HepG2 (cell line): ENCODE measurements at regions not wholly inside any gene's neighbourhood (a gene's known extent, or its start where the extent isn't known, plus 50 kb on each side); places are given as distances from the start of the nearest gene placed in this dataset.

ENCODE experiments used
- ATAC-seq: fragments of 200-7000 bp; cut with Tn5 transposase; 3 replicates; pipeline ENCODE4 v1.9.1; 2020; ENCODE audit warnings: mild to moderate bottlenecking, moderate library complexity
- BruUV-seq: library from RNA; stranded (reverse); fragments of 400-500 nt; replicated peaks from 2 replicates; lab custom pipeline; 2021; lab: Mats Ljungman, UMichigan
- CTCF ChIA-PET: fragments of 300-600 bp; formaldehyde crosslinking; extraction: SDS; loops from one replicate; lab custom pipeline; 2021; ENCODE audit warnings: low total read pairs, inconsistent platforms, low intra/inter-chr PET ratio; lab: Yijun Ruan, JAX
- POLR2A ChIA-PET: fragments of 350-600 bp; sonication (Branson Sonifier 250); formaldehyde crosslinking; loops from one replicate; lab custom pipeline; 2020; ENCODE audit warnings: antibody characterized with exemption, inconsistent platforms; lab: Yijun Ruan, JAX
- DNase-seq: peaks from one replicate; pipeline ENCODE4 v3.0.0-alpha.2; 2015; ENCODE audit warnings: low spot score
- FAIRE-seq: peaks from 3 replicates; lab custom pipeline; 2011; peaks lifted over from hg19 to GRCh38; lab: Jason Lieb, UNC
- H2AFZ ChIP-seq: one replicate; pipeline ENCODE4 v1.6.1; 2011; ENCODE audit warnings: low read length, inconsistent platforms
- H3K27ac ChIP-seq: fragments of 300-600 bp; 3 replicates; pipeline ENCODE4 v1.8.0; 2011; ENCODE audit warnings: mixed run types, mild to moderate bottlenecking, mixed read lengths, low read length, inconsistent platforms; ENCODE audit not compliant: insufficient read depth; ENCODE audit errors: extremely low read length
- H3K27me3 ChIP-seq, 2 experiments: fragments of 200-600 bp in 1 of 2; 2 replicates in 1 of 2; 3 replicates in 1 of 2; pipeline versions ENCODE4 v1.6.0 to v1.8.0; 2011; ENCODE audit warnings: low read length in 2 of 2, mild to moderate bottlenecking in 2 of 2, moderate library complexity in 2 of 2, inconsistent platforms in 1 of 2; ENCODE audit not compliant: insufficient read depth in 2 of 2, control insufficient read depth in 1 of 2
- H3K36me3 ChIP-seq, 2 experiments: fragments of 200-600 bp in 1 of 2; replicated peaks in 1 of 2; 2 replicates in 1 of 2; 3 replicates in 1 of 2; pipeline versions ENCODE4 v1.5.1 to v1.8.0; 2011; ENCODE audit warnings: low read length in 2 of 2, inconsistent platforms in 1 of 2; ENCODE audit not compliant: insufficient read depth in 2 of 2, control insufficient read depth in 1 of 2
- H3K4me1 ChIP-seq: 2 replicates; pipeline ENCODE4 v1.5.1; 2012; ENCODE audit warnings: low read length, inconsistent platforms; ENCODE audit not compliant: insufficient read depth
- H3K4me2 ChIP-seq: 2 replicates; pipeline ENCODE4 v1.6.0; 2011; ENCODE audit warnings: low read depth, low read length, inconsistent platforms
- H3K4me3 ChIP-seq, 3 experiments: fragments of 200-600 bp in 1 of 3; sonication (generic), shearing (Covaris generic) in 1 of 3; replicated peaks in 1 of 3; 2 replicates each; pipeline ENCODE4 v1.5.1; 2011 to 2016; ENCODE audit warnings: low read length in 3 of 3, inconsistent platforms in 2 of 3, low read depth in 2 of 3, mild to moderate bottlenecking in 2 of 3, control low read depth in 1 of 3, mixed read lengths in 1 of 3; ENCODE audit not compliant: insufficient read depth in 1 of 3
- H3K79me2 ChIP-seq: one replicate; pipeline ENCODE4 v1.6.1; 2011; ENCODE audit warnings: low read length, inconsistent platforms; ENCODE audit not compliant: insufficient read depth
- H3K9ac ChIP-seq: 2 replicates; pipeline ENCODE4 v1.6.0; 2011; ENCODE audit warnings: mild to moderate bottlenecking, low read depth, low read length, inconsistent platforms; ENCODE audit not compliant: insufficient read depth
- H3K9me3 ChIP-seq: 2 replicates; pipeline ENCODE4 v1.5.1; 2012; ENCODE audit warnings: mild to moderate bottlenecking, low read length
- H4K20me1 ChIP-seq: 2 replicates; pipeline ENCODE4 v1.6.0; 2011; ENCODE audit warnings: inconsistent platforms, mild to moderate bottlenecking, low read length, moderate library complexity; ENCODE audit not compliant: insufficient read depth
- ATF1 ChIP-seq: IDR thresholded peaks from 2 replicates; pipeline ENCODE4 v1.6.1; 2016; ENCODE audit warnings: mild to moderate bottlenecking, control low read depth
- CBX2 ChIP-seq, 2 experiments: fragments of 200-600 bp in 1 of 2; sonication (generic); formaldehyde crosslinking in 1 of 2; IDR thresholded peaks; 2 replicates each; pipeline versions ENCODE4 v1.7.0 to v1.8.1; 2018 to 2022; ENCODE audit warnings: low read depth in 2 of 2, low read length in 1 of 2, mild to moderate bottlenecking in 1 of 2, missing genetic modification reagents in 1 of 2
- IRX3 ChIP-seq: sonication (generic); formaldehyde crosslinking; IDR thresholded peaks from 2 replicates; pipeline ENCODE4 v1.8.1; 2023; ENCODE audit warnings: mild to moderate bottlenecking, low read depth, missing genetic modification reagents, borderline replicate concordance
- MYC ChIP-seq: sonication (generic); formaldehyde crosslinking; IDR thresholded peaks from 2 replicates; pipeline ENCODE4 v1.9.0; 2021; ENCODE audit warnings: missing genetic modification reagents, borderline replicate concordance
- PHF8 ChIP-seq: sonication (generic); formaldehyde crosslinking; IDR thresholded peaks from 2 replicates; pipeline ENCODE4 v1.5.0; 2020; ENCODE audit warnings: missing genetic modification reagents
- REPIN1 ChIP-seq: sonication (generic); formaldehyde crosslinking; IDR thresholded peaks from 2 replicates; pipeline ENCODE4 v1.8.0; 2022; ENCODE audit warnings: missing genetic modification reagents, low read depth, mild to moderate bottlenecking, borderline replicate concordance
- SALL1 ChIP-seq: sonication (generic); formaldehyde crosslinking; IDR thresholded peaks from 2 replicates; pipeline ENCODE4 v1.8.0; 2022; ENCODE audit warnings: mild to moderate bottlenecking, missing genetic modification reagents
- ZC3H13 ChIP-seq: sonication (generic); formaldehyde crosslinking; IDR thresholded peaks from 2 replicates; pipeline ENCODE4 v1.8.1; 2023; ENCODE audit warnings: mild to moderate bottlenecking, missing genetic modification reagents, moderate library complexity
- ZNF20 ChIP-seq: sonication (generic); formaldehyde crosslinking; IDR thresholded peaks from 2 replicates; pipeline ENCODE4 v1.4.0; 2020; ENCODE audit warnings: mild to moderate bottlenecking, moderate library complexity, missing genetic modification reagents
- ZNF333 ChIP-seq: sonication (generic); formaldehyde crosslinking; IDR thresholded peaks from 2 replicates; pipeline ENCODE4 v1.4.0; 2020; ENCODE audit warnings: mild to moderate bottlenecking, missing genetic modification reagents, borderline replicate concordance
- ZNF383 ChIP-seq: sonication (generic); formaldehyde crosslinking; IDR thresholded peaks from 2 replicates; pipeline ENCODE4 v1.4.0; 2020; ENCODE audit warnings: missing genetic modification reagents, mild to moderate bottlenecking, borderline replicate concordance
- WGBS: methylation state at CpG from one replicate; pipeline ENCODE4 v1.1.6; 2017; ENCODE audit warnings: low lambda C conversion rate; 5-methylcytosine and 5-hydroxymethylcytosine counted together
- in situ Hi-C: cut with HindIII; loops from 2 replicates; pipeline ENCODE4 v1.10.0; 2017; ENCODE audit warnings: low pct_unique_long_range_greater_than_20kb; ENCODE audit not compliant: extremely low pct_ligation_motif_present
- intact Hi-C: fragments of 100-400 bp; cut with micrococcal nuclease; formaldehyde crosslinking; loops from one replicate; pipeline ENCODE4 v1.10.0; 2022; ENCODE audit not compliant: unreplicated experiment
- TF ChIP-seq, protein P1 (sequence below): sonication (generic); formaldehyde crosslinking; IDR thresholded peaks from 2 replicates; pipeline ENCODE4 v1.4.0; 2020; ENCODE audit warnings: missing genetic modification reagents
- TF ChIP-seq, protein P2 (sequence below): sonication (generic); formaldehyde crosslinking; IDR thresholded peaks from 2 replicates; pipeline ENCODE4 v1.9.0; 2021; ENCODE audit warnings: missing genetic modification reagents, borderline replicate concordance

DNA sequence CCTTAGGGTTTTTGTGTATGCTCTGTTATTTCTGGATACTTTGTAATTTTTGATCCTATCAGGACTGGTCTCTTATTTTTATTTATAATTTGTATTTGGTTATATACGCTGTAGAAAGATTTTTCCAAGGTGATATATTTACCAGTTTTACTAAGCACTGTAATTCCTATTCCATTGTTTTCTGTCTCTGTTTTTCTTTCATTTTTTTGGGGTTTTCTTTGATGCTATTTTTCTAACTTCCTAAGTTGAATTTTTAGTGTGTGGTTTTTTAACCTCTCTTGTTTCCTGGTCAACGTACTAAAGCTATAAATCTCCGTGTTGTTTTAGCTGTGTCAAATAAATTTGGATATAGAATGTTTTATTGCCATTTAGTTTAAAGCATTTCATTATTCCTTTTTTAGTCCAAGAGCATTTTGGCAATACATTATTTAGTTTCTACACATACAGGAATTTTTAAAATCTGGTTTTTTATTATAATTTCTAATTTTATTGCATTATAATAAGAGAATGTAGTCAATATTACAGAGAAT lies 128.1 kb upstream of the THRB start:
- no peak for FAIRE-seq

DNA sequence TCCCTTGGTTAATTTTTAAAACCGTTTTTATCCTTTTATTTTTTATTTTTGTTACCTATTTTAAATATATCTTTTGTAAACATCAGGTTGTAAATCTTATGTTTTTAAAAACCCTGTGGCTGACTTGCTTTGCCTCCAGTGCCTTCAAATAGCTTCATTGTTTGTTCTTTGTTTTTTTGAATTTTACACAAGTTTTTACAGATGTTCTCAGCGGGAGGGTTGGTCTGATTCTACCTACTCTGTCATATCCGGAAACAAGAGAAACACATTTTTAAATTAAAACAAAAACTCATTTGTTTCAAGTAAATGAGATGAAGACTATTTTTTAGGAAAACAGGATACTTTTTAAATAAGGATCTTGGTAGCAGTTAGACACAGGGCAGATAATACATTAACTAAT lies 129.0 kb upstream of the THRB start:
- intact Hi-C loops (no loop called here), in situ Hi-C loops (no loop called here)
- Histone ChIP-seq H2AFZ (no peak overlapping the region), H3K27me3 (no peaks in the 10 kb centered on the region), H3K4me2 (no peak overlapping the region), H3K36me3 (no peaks in the 10 kb centered on the region), H3K9ac (no peak overlapping the region), H3K4me1 (no peaks in the 10 kb centered on the region), H4K20me1 (no peaks in the 10 kb centered on the region), H3K9me3 (no peaks in the 10 kb centered on the region)
- ATAC-seq, result no peak
- ChIA-PET CTCF (no interaction called here), POLR2A (no interaction called here)
- DNase-seq, result no peak
- TF ChIP-seq CBX2 (IDR thresholded peaks at IDR 0.05; ENCODE audit: low read depth, low read length) (no peak), CBX2 (CRISPR knock-in tag; IDR thresholded peaks at IDR 0.05; ENCODE audit: low read depth) (no peak), PHF8 (CRISPR knock-in tag) (no peak), ZNF20 (CRISPR knock-in tag) (no peak), ZNF333 (CRISPR knock-in tag) (no peak), REPIN1 (CRISPR knock-in tag) (no peak), ATF1 (CRISPR knock-in tag) (no peak), IRX3 (CRISPR knock-in tag) (no peak), MYC (CRISPR knock-in tag) (no peak)
- TF ChIP-seq, protein P1, sequence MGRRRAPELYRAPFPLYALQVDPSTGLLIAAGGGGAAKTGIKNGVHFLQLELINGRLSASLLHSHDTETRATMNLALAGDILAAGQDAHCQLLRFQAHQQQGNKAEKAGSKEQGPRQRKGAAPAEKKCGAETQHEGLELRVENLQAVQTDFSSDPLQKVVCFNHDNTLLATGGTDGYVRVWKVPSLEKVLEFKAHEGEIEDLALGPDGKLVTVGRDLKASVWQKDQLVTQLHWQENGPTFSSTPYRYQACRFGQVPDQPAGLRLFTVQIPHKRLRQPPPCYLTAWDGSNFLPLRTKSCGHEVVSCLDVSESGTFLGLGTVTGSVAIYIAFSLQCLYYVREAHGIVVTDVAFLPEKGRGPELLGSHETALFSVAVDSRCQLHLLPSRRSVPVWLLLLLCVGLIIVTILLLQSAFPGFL, result no peak
- TF ChIP-seq, protein P2, sequence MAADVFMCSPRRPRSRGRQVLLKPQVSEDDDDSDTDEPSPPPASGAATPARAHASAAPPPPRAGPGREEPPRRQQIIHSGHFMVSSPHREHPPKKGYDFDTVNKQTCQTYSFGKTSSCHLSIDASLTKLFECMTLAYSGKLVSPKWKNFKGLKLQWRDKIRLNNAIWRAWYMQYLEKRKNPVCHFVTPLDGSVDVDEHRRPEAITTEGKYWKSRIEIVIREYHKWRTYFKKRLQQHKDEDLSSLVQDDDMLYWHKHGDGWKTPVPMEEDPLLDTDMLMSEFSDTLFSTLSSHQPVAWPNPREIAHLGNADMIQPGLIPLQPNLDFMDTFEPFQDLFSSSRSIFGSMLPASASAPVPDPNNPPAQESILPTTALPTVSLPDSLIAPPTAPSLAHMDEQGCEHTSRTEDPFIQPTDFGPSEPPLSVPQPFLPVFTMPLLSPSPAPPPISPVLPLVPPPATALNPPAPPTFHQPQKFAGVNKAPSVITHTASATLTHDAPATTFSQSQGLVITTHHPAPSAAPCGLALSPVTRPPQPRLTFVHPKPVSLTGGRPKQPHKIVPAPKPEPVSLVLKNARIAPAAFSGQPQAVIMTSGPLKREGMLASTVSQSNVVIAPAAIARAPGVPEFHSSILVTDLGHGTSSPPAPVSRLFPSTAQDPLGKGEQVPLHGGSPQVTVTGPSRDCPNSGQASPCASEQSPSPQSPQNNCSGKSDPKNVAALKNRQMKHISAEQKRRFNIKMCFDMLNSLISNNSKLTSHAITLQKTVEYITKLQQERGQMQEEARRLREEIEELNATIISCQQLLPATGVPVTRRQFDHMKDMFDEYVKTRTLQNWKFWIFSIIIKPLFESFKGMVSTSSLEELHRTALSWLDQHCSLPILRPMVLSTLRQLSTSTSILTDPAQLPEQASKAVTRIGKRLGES (CRISPR knock-in tag), result no peak
- TF ChIP-seq, all 625 proteins: peak for 0
- H3K4me3 ChIP-seq, result no peak overlapping the region
- no peak for FAIRE-seq
- H3K79me2 ChIP-seq, result no peaks in the 10 kb centered on the region
- no peak overlapping the region for H3K27ac ChIP-seq
- WGBS, result 35% methylated on average over 3 of the region's 3 CpGs
- BruUV-seq, result no TSS peak

More for the DNA sequence above, 128.1 kb upstream of the THRB start:
- ATAC-seq (no peak), DNase-seq (no peak)
- no peak overlapping the region for H2AFZ ChIP-seq
- no peak overlapping the region for H3K9ac ChIP-seq
- BruUV-seq, result no TSS peak
- H3K9me3 ChIP-seq, result no peaks in the 10 kb centered on the region
- no peak for TF ChIP-seq ZNF383
- no peak for TF ChIP-seq ZC3H13 (CRISPR knock-in tag)
- TF ChIP-seq SALL1, result no peak
- H4K20me1 ChIP-seq, result no peaks in the 10 kb centered on the region
- intact Hi-C loops (no loop called here), in situ Hi-C loops (no loop called here)
- POLR2A ChIA-PET, result no interaction called here
- H3K4me1 ChIP-seq, result no peaks in the 10 kb centered on the region
- H3K27me3 ChIP-seq, result no peaks in the 10 kb centered on the region
- no peaks in the 10 kb centered on the region for H3K36me3 ChIP-seq
- 9% methylated on average over 3 of the region's 3 CpGs for WGBS
- H3K4me3 ChIP-seq, result no peak overlapping the region
- CTCF ChIA-PET, result no interaction called here
- H3K79me2 ChIP-seq, result no peaks in the 10 kb centered on the region
- no peak overlapping the region for H3K27ac ChIP-seq
- H3K4me2 ChIP-seq, result no peak overlapping the region
